Ovary (tissue), 3 donors: ENCODE measurements at regions not wholly inside any gene's neighbourhood (a gene's known extent, or its start where the extent isn't known, plus 50 kb on each side); places are given as distances from the start of the nearest gene placed in this dataset.

Experiments
- POLR2A ChIP-seq: fragments of 450-650 bp; IDR thresholded peaks from one replicate; pipeline ENCODE4 v1.6.1; 2017; ENCODE audit warnings: antibody characterized with exemption, mild to moderate bottlenecking, moderate library complexity
- TF ChIP-seq, protein P1 (sequence below), 3 donors: fragments of 450-650 bp in 2 of 3; fragments of 200-600 bp in 1 of 3; IDR thresholded peaks; one replicate each; pipeline versions ENCODE4 v1.5.1 to v1.8.0; 2016 to 2022; ENCODE audit warnings: antibody characterized with exemption in 3 of 3, mild to moderate bottlenecking in 1 of 3
- donor health status: DM: no; HTN: no; CAD: no.

DNA sequence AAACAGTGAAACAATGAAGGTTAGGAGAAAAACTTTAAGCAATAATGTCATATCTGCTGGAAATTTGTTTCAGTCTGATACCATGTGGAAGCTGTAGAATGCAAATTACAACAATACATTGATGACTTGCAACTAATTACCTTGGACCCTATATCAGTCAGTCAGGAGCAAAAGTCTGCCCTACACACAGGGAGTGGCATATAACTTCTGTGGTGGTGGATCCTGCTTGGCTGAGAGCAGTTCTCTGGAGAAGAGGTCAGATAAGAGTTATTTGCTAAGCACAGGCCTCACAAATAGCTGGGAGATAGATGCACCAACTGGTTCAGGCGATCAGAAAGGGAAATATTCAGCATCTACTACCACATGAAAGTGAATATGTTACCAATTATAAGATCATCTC lies 1364.6 kb upstream of the EPHA6 start:
- TF ChIP-seq POLR2A = no peak
- TF ChIP-seq, protein P1, sequence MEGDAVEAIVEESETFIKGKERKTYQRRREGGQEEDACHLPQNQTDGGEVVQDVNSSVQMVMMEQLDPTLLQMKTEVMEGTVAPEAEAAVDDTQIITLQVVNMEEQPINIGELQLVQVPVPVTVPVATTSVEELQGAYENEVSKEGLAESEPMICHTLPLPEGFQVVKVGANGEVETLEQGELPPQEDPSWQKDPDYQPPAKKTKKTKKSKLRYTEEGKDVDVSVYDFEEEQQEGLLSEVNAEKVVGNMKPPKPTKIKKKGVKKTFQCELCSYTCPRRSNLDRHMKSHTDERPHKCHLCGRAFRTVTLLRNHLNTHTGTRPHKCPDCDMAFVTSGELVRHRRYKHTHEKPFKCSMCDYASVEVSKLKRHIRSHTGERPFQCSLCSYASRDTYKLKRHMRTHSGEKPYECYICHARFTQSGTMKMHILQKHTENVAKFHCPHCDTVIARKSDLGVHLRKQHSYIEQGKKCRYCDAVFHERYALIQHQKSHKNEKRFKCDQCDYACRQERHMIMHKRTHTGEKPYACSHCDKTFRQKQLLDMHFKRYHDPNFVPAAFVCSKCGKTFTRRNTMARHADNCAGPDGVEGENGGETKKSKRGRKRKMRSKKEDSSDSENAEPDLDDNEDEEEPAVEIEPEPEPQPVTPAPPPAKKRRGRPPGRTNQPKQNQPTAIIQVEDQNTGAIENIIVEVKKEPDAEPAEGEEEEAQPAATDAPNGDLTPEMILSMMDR (IDR thresholded peaks at IDR 0.05) = no peak
